ENCODE measurements at regions not wholly inside any gene's neighbourhood (a gene's known extent, or its start where the extent isn't known, plus 50 kb on each side); places are given as distances from the start of the nearest gene placed in this dataset.

- TF ChIP-seq CTCF (IDR thresholded peaks at IDR 0.05; ENCODE audit: low read length) (no peak), EZH2 (optimal IDR thresholded peaks at IDR 0.05; ENCODE audit: low read depth, low read length) (no peak), EZH2phosphoT487 (IDR thresholded peaks at IDR 0.05; ENCODE audit: low read length) (no peak)
Observed at GRCh38 chr4:159606835-159607234, 504.0 kb downstream of the RAPGEF2 start.

Measured in MM.1S (cell line).